ENCODE measurements at regions not wholly inside any gene's neighbourhood (a gene's known extent, or its start where the extent isn't known, plus 50 kb on each side); places are given as distances from the start of the nearest gene placed in this dataset.

- no peaks in the 10 kb centered on the region for H3K36me3 ChIP-seq (ENCODE audit: control insufficient read depth, insufficient read depth, low read length)
- H3K4me3 ChIP-seq (ENCODE audit: low read length) = no peak overlapping the region
- H3K4me1 ChIP-seq (ENCODE audit: control insufficient read depth, insufficient read depth, low read length) = no peaks in the 10 kb centered on the region
- H3K27me3 ChIP-seq (ENCODE audit: control insufficient read depth, insufficient read depth, low read length) = no peaks in the 10 kb centered on the region
- no peak overlapping the region for H3K27ac ChIP-seq (ENCODE audit: low read depth, low read length)
- no peak overlapping the region for H3K9ac ChIP-seq (ENCODE audit: low read length)
Observed at GRCh38 chr21:39111931-39112550, 71.2 kb downstream of the PSMG1 start.

DNA sequence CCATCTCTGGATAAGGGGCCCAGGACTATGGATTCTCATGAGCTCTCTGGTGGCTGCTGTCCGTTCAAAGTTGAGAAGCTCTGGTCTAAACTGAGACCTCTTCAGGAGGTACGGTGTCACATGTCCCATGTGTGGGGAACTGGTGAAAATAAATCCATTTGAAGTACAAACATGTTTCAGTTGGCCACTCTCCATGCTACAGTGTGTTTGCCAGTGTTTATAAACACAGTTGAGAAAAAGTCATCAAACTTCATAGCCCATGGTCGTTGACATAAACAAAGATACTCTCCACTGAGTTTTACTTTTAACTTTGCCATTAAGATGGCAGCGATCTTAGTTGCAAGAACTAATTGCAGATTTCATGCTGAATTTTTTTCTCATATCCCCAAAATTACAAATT, 72.8 kb downstream of the PSMG1 start:
- no peak overlapping the region for H3K27ac ChIP-seq (ENCODE audit: low read depth, low read length)
- H3K9ac ChIP-seq (ENCODE audit: low read length) = no peak overlapping the region
- H3K36me3 ChIP-seq (ENCODE audit: control insufficient read depth, insufficient read depth, low read length) = no peaks in the 10 kb centered on the region
- no peaks in the 10 kb centered on the region for H3K4me1 ChIP-seq (ENCODE audit: control insufficient read depth, insufficient read depth, low read length)
- H3K27me3 ChIP-seq (ENCODE audit: control insufficient read depth, insufficient read depth, low read length) = no peaks in the 10 kb centered on the region
- no peak overlapping the region for H3K4me3 ChIP-seq (ENCODE audit: low read length)

DNA sequence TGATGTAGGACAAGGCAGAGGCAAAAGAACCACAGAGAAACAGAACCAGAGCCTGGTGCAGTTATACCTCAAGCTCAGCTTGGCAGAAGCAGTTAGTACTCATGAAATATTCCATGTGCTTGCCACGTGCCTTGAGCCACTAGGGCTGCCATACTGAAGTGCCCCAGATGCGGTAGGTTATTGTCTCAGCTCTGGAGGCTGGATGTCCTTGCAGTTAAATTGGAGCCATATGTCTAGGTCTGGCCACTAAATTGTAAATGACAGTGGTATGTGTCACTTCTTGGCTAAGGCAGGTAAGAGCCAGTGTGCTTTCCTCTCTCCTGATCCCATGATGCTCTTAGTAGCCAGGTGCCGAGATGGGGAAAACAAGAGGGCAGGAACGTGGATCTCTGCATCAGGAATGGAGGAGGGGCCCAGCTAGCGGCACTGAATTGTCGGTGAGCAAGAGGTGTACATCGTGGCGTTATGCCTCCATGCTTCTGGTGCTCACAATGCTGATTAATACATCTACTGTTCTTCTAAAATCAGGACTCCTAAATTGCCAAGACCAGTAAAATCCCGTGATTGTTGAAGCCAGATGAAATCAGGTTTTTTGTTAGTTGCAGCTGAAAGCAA, 73.5 kb downstream of the PSMG1 start:
- H3K27me3 ChIP-seq (ENCODE audit: control insufficient read depth, insufficient read depth, low read length) = no peaks in the 10 kb centered on the region
- no peaks in the 10 kb centered on the region for H3K4me1 ChIP-seq (ENCODE audit: control insufficient read depth, insufficient read depth, low read length)
- H3K27ac ChIP-seq (ENCODE audit: low read depth, low read length) = no peak overlapping the region
- no peak overlapping the region for H3K9ac ChIP-seq (ENCODE audit: low read length)
- H3K36me3 ChIP-seq (ENCODE audit: control insufficient read depth, insufficient read depth, low read length) = no peaks in the 10 kb centered on the region
- no peak overlapping the region for H3K4me3 ChIP-seq (ENCODE audit: low read length)

- H3K27me3 ChIP-seq (ENCODE audit: control insufficient read depth, insufficient read depth, low read length) = no peaks in the 10 kb centered on the region
- no peak overlapping the region for H3K27ac ChIP-seq (ENCODE audit: low read depth, low read length)
- H3K4me1 ChIP-seq (ENCODE audit: control insufficient read depth, insufficient read depth, low read length) = peaks cover 2% of the 10 kb centered on the region
- no peak overlapping the region for H3K4me3 ChIP-seq (ENCODE audit: low read length)
- no peaks in the 10 kb centered on the region for H3K36me3 ChIP-seq (ENCODE audit: control insufficient read depth, insufficient read depth, low read length)
- H3K9ac ChIP-seq (ENCODE audit: low read length) = no peak overlapping the region
Observed at GRCh38 chr21:39109163-39109530, 74.1 kb downstream of the PSMG1 start.

- no peaks in the 10 kb centered on the region for H3K27me3 ChIP-seq (ENCODE audit: control insufficient read depth, insufficient read depth, low read length)
- H3K9ac ChIP-seq (ENCODE audit: low read length) = no peak overlapping the region
- no peak overlapping the region for H3K27ac ChIP-seq (ENCODE audit: low read depth, low read length)
- H3K4me3 ChIP-seq (ENCODE audit: low read length) = no peak overlapping the region
- H3K36me3 ChIP-seq (ENCODE audit: control insufficient read depth, insufficient read depth, low read length) = no peaks in the 10 kb centered on the region
- H3K4me1 ChIP-seq (ENCODE audit: control insufficient read depth, insufficient read depth, low read length) = peaks cover 4% of the 10 kb centered on the region
Observed at GRCh38 chr21:39108291-39109162, 74.7 kb downstream of the PSMG1 start.

DNA sequence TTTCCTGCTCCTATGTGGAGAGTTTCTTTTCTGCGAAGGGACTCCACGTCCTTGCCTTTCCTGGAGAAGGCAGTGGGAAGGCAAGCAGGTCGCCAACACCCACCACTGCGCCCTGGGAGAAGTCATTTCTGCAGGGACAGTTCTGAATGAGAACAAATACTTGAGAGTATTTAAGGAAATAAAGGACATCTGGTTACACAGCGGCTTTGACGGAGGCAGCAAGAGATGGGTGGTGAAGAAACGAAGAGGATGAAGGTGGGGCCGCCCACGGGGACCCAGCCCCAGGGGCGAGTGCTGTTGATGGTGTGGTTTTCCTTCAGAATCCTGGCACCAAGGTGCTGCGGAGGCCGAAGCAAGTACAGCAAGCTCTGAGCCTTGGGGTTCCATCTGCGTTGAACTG, 75.5 kb downstream of the PSMG1 start:
- no peak overlapping the region for H3K9ac ChIP-seq (ENCODE audit: low read length)
- no peaks in the 10 kb centered on the region for H3K36me3 ChIP-seq (ENCODE audit: control insufficient read depth, insufficient read depth, low read length)
- no peaks in the 10 kb centered on the region for H3K27me3 ChIP-seq (ENCODE audit: control insufficient read depth, insufficient read depth, low read length)
- H3K4me3 ChIP-seq (ENCODE audit: low read length) = no peak overlapping the region
- H3K4me1 ChIP-seq (ENCODE audit: control insufficient read depth, insufficient read depth, low read length) = peaks cover 4% of the 10 kb centered on the region
- no peak overlapping the region for H3K27ac ChIP-seq (ENCODE audit: low read depth, low read length)

DNA sequence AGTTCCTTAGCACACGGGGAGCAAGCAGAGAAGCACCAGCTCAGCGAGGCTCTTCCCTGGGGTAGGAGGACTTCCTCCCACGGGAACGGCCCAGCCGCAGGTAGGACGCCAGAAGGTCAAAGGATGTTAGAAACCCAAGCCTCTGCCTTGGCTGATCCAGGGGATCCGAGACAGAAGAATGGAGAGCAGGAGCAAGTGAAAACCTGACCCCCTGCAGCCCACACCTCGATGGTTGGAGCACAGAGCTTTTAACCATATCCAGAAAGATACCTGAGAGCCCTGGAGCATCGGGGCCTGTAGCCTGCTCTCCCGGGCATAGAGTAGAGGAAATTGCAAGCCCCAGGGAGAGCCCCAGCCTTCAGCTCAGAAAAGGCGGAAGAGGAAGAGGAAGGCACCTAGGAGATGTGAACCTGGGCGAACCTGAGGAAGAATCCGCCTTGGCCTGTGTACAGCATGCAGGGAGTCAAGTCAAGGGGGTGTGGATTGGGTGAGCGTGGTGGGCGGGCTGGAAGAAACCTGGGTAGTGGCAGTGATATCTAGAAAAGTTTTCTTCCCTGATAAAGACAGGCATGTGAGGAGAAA, 76.3 kb downstream of the PSMG1 start:
- peaks cover 4% of the 10 kb centered on the region for H3K4me1 ChIP-seq (ENCODE audit: control insufficient read depth, insufficient read depth, low read length)
- no peaks in the 10 kb centered on the region for H3K36me3 ChIP-seq (ENCODE audit: control insufficient read depth, insufficient read depth, low read length)
- no peaks in the 10 kb centered on the region for H3K27me3 ChIP-seq (ENCODE audit: control insufficient read depth, insufficient read depth, low read length)
- no peak overlapping the region for H3K9ac ChIP-seq (ENCODE audit: low read length)
- no peak overlapping the region for H3K4me3 ChIP-seq (ENCODE audit: low read length)
- no peak overlapping the region for H3K27ac ChIP-seq (ENCODE audit: low read depth, low read length)

DNA sequence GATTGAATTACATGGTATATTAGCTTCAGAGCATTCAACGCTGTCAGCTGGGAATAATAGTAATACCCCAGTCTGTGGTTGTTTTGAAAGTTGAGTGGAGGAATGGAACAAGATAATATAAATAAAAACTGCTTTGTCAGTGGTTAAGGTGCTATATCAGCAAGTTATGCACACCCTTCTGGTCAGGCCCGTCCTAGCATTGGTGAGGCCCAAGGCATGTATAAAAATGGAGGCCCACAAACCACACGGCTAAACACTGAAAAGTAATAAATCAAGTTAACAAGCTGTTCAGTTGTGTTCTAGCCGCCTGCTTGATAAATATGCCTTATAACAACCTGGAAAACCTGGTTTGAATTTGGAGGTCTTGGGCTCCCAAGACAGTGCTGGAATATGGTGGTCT, 77.4 kb downstream of the PSMG1 start:
- Histone ChIP-seq H3K27ac (ENCODE audit: low read depth, low read length) (no peak overlapping the region), H3K4me1 (ENCODE audit: control insufficient read depth, insufficient read depth, low read length) (peaks cover 4% of the 10 kb centered on the region), H3K9ac (ENCODE audit: low read length) (no peak overlapping the region)

DNA sequence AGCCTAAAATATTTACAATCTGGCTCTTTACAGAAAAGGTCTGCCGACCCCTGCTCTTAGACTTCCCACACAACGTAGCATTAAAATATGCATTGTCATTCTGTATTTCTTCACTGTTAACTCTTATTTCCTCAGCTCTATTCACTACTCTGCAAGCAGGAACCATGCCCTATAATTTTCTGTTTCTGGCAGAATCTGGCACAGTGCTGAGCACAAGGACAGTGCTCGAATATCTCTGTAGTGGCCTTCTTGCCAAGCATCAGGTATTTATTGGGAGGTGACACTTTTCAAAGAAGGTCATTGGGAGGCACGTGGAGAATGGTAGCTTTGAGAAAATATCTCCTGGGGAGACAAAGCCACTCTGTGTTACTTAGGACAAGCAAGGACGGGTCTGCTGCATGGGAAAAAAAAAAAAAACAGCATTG, 77.9 kb downstream of the PSMG1 start:
- Histone ChIP-seq H3K4me1 (ENCODE audit: control insufficient read depth, insufficient read depth, low read length) (peaks cover 4% of the 10 kb centered on the region), H3K9ac (ENCODE audit: low read length) (no peak overlapping the region), H3K36me3 (ENCODE audit: control insufficient read depth, insufficient read depth, low read length) (no peaks in the 10 kb centered on the region), H3K27me3 (ENCODE audit: control insufficient read depth, insufficient read depth, low read length) (no peaks in the 10 kb centered on the region), H3K27ac (ENCODE audit: low read depth, low read length) (no peak overlapping the region), H3K4me3 (ENCODE audit: low read length) (no peak overlapping the region)

More for the DNA sequence above, 77.4 kb downstream of the PSMG1 start:
- H3K27me3 ChIP-seq (ENCODE audit: control insufficient read depth, insufficient read depth, low read length) = no peaks in the 10 kb centered on the region
- H3K4me3 ChIP-seq (ENCODE audit: low read length) = no peak overlapping the region
- no peaks in the 10 kb centered on the region for H3K36me3 ChIP-seq (ENCODE audit: control insufficient read depth, insufficient read depth, low read length)

- no peak overlapping the region for H3K9ac ChIP-seq (ENCODE audit: low read length)
- H3K36me3 ChIP-seq (ENCODE audit: control insufficient read depth, insufficient read depth, low read length) = no peaks in the 10 kb centered on the region
- no peaks in the 10 kb centered on the region for H3K27me3 ChIP-seq (ENCODE audit: control insufficient read depth, insufficient read depth, low read length)
- H3K27ac ChIP-seq (ENCODE audit: low read depth, low read length) = no peak overlapping the region
- no peak overlapping the region for H3K4me3 ChIP-seq (ENCODE audit: low read length)
- peaks cover 4% of the 10 kb centered on the region for H3K4me1 ChIP-seq (ENCODE audit: control insufficient read depth, insufficient read depth, low read length)
Observed at GRCh38 chr21:39104911-39105310, 78.3 kb downstream of the PSMG1 start.

- Histone ChIP-seq H3K9ac (ENCODE audit: low read length) (no peak overlapping the region), H3K27me3 (ENCODE audit: control insufficient read depth, insufficient read depth, low read length) (no peaks in the 10 kb centered on the region), H3K36me3 (ENCODE audit: control insufficient read depth, insufficient read depth, low read length) (no peaks in the 10 kb centered on the region), H3K4me3 (ENCODE audit: low read length) (no peak overlapping the region), H3K27ac (ENCODE audit: low read depth, low read length) (no peak overlapping the region), H3K4me1 (ENCODE audit: control insufficient read depth, insufficient read depth, low read length) (peaks cover 4% of the 10 kb centered on the region)
Observed at GRCh38 chr21:39103689-39104088, 79.6 kb downstream of the PSMG1 start.

GRCh38 chr21:39099859-39100258, 83.4 kb downstream of the PSMG1 start:
- Histone ChIP-seq H3K27me3 (ENCODE audit: control insufficient read depth, insufficient read depth, low read length) (no peaks in the 10 kb centered on the region), H3K27ac (ENCODE audit: low read depth, low read length) (no peak overlapping the region), H3K9ac (ENCODE audit: low read length) (no peak overlapping the region), H3K36me3 (ENCODE audit: control insufficient read depth, insufficient read depth, low read length) (no peaks in the 10 kb centered on the region), H3K4me1 (ENCODE audit: control insufficient read depth, insufficient read depth, low read length) (peaks cover 4% of the 10 kb centered on the region), H3K4me3 (ENCODE audit: low read length) (no peak overlapping the region)

All from rectal smooth muscle tissue (tissue), 1 donor.